ENCODE measurements at regions not wholly inside any gene's neighbourhood (a gene's known extent, or its start where the extent isn't known, plus 50 kb on each side); places are given as distances from the start of the nearest gene placed in this dataset.

DNA sequence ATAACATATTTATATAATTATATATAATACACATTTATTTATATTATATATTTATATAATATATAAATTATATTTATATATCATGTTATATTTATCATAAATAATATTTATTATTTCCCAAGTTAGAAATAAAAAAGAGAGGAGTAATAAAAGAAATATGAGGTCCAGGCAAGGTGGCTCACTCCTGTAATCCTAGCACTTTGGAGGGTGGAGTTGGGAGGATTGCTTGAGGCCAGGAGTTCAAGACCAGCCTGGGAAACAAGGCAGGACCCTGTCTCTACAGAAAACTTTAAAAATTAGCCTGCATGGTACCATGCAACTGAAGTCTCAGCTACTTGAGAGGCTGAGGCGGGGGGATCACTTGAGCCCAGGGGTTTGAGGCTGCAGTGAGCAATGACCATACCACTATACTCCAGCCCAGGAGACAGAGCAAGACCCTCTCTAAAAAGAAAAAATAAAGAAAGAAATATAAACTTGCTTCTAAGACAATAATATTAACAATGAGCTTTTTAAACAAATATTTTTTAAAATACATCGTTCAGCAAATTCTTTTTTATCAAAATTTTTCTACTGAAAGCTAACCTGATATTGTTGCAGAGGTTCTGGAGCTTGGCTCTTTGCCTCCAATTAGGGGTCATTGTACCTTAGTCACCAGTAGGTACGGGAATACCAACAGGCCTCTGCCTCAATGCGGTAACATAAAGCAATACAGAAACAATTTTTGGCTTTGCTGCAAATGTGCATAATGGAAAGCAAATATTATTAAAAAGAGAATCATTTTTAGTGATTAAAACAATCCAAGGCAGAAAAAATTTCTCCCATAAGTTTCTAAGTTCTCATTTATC lies 290.0 kb downstream of the SETD4 start:
- FAIRE-seq (no peak), DNase-seq (ENCODE audit: low read depth, low spot score) (no peak)
- BruUV-seq (replicated peaks) = no TSS peak
- Histone ChIP-seq H3K79me2 (ENCODE audit: control insufficient read depth, insufficient read depth, low read length) (no peaks in the 10 kb centered on the region), H3K9me1 (replicated peaks; ENCODE audit: control insufficient read depth, extremely low read depth, insufficient read depth, low read length) (no peaks in the 10 kb centered on the region), H3K27ac (ENCODE audit: insufficient read depth, low read depth, low read length) (no peak overlapping the region), H3K36me3 (ENCODE audit: control insufficient read depth in 2 of 2, extremely low read depth in 1 of 2, insufficient read depth in 2 of 2, low read length in 2 of 2) (no peaks in the 10 kb centered on the region), H3K9ac (replicated peaks; ENCODE audit: extremely low read depth, insufficient read depth, low read length) (no peak overlapping the region), H2AFZ (ENCODE audit: low read depth, low read length) (no peak overlapping the region), H3K27me3 (ENCODE audit: control insufficient read depth in 2 of 2, insufficient read depth in 2 of 2, low read length in 2 of 2) (peaks cover 5 to 14% of the 10 kb centered on the region in 2 experiments), H3K4me3 (replicated peaks in 1 of 3; ENCODE audit: insufficient read depth in 1 of 3, low read depth in 1 of 3, low read length in 3 of 3) (no peak overlapping the region), H3K4me1 (ENCODE audit: control insufficient read depth, extremely low read depth, insufficient read depth, low read length) (no peaks in the 10 kb centered on the region), H3K9me3 (replicated peaks; ENCODE audit: control insufficient read depth, insufficient read depth, low read length) (no peaks in the 10 kb centered on the region), H4K20me1 (replicated peaks; ENCODE audit: control insufficient read depth, extremely low read depth, insufficient read depth, low read length) (no peaks in the 10 kb centered on the region), H3K4me2 (ENCODE audit: insufficient read depth, low read length) (no peak overlapping the region)
- ChIA-PET CTCF (no interaction called here), POLR2A (no interaction called here)
- TF ChIP-seq MYC (IDR thresholded peaks at IDR 0.05; ENCODE audit: low read depth, low read length) (no peak), FOS (IDR thresholded peaks at IDR 0.05; ENCODE audit: borderline replicate concordance, insufficient read depth, low read length) (no peak), POLR2A (IDR thresholded peaks at IDR 0.05; ENCODE audit: low read depth, low read length) (no peak), GATA2 (IDR thresholded peaks at IDR 0.05; ENCODE audit: insufficient read depth, insufficient read length, low read depth, low read length) (no peak), EZH2 (IDR thresholded peaks at IDR 0.05; ENCODE audit: borderline replicate concordance, low read depth, low read length, severe bottlenecking) (no peak), JUN (IDR thresholded peaks at IDR 0.05; ENCODE audit: borderline replicate concordance, insufficient read depth, insufficient read length, low read depth) (no peak), POLR2AphosphoS5 (IDR thresholded peaks at IDR 0.05; ENCODE audit: insufficient read depth, low read depth, low read length) (no peak)
- TF ChIP-seq, protein P1, sequence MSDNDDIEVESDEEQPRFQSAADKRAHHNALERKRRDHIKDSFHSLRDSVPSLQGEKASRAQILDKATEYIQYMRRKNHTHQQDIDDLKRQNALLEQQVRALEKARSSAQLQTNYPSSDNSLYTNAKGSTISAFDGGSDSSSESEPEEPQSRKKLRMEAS (IDR thresholded peaks at IDR 0.05; ENCODE audit: insufficient read depth, insufficient read length) = no peak
- TF ChIP-seq, protein P2, sequence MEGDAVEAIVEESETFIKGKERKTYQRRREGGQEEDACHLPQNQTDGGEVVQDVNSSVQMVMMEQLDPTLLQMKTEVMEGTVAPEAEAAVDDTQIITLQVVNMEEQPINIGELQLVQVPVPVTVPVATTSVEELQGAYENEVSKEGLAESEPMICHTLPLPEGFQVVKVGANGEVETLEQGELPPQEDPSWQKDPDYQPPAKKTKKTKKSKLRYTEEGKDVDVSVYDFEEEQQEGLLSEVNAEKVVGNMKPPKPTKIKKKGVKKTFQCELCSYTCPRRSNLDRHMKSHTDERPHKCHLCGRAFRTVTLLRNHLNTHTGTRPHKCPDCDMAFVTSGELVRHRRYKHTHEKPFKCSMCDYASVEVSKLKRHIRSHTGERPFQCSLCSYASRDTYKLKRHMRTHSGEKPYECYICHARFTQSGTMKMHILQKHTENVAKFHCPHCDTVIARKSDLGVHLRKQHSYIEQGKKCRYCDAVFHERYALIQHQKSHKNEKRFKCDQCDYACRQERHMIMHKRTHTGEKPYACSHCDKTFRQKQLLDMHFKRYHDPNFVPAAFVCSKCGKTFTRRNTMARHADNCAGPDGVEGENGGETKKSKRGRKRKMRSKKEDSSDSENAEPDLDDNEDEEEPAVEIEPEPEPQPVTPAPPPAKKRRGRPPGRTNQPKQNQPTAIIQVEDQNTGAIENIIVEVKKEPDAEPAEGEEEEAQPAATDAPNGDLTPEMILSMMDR (IDR thresholded peaks at IDR 0.05; ENCODE audit: extremely low read depth in 1 of 2, insufficient read depth in 1 of 2, low read depth in 1 of 2, low read length in 2 of 2) = no peak
- dilution Hi-C loops (cut with MboI; ENCODE audit: extremely low pct_ligation_motif_present, low sequenced_read_pairs) = no loop called here
- intact Hi-C loops (cut with micrococcal nuclease) = no loop called here

Measured in endothelial cell of umbilical vein (primary cell).